ENCODE measurements at regions not wholly inside any gene's neighbourhood (a gene's known extent, or its start where the extent isn't known, plus 50 kb on each side); places are given as distances from the start of the nearest gene placed in this dataset.

DNA sequence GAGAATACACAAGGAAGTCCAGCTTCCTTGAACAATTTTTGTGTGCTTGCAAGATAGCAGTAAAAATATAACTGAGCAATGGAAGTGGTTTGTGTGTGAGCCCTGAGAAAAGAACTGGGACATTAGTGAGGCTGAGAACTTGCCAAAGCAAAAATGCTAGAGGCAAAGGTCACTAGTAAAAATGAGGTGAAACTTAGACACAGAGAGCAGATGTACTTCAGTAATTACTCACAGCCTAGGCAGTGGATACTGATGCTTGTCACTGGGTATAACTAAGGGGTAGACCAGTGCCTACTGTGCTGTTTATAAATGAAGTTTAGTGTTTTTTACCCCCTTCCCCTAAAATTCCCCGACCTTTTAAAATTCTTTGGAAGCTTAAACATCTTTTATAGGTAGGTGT, 450.1 kb downstream of the LPIN1 start:
- Mint-ChIP-seq H3K27ac (ENCODE audit: unreplicated experiment) (no peak overlapping the region), H3K36me3 (ENCODE audit: unreplicated experiment) (no peaks in the 10 kb centered on the region), H3K9me3 (ENCODE audit: unreplicated experiment) (no peaks in the 10 kb centered on the region), H3K27me3 (ENCODE audit: unreplicated experiment) (no peaks in the 10 kb centered on the region), H3K4me1 (ENCODE audit: low read depth, unreplicated experiment) (no peaks in the 10 kb centered on the region), H3K4me3 (ENCODE audit: unreplicated experiment) (no peak overlapping the region)
- TF ChIP-seq, protein P1, sequence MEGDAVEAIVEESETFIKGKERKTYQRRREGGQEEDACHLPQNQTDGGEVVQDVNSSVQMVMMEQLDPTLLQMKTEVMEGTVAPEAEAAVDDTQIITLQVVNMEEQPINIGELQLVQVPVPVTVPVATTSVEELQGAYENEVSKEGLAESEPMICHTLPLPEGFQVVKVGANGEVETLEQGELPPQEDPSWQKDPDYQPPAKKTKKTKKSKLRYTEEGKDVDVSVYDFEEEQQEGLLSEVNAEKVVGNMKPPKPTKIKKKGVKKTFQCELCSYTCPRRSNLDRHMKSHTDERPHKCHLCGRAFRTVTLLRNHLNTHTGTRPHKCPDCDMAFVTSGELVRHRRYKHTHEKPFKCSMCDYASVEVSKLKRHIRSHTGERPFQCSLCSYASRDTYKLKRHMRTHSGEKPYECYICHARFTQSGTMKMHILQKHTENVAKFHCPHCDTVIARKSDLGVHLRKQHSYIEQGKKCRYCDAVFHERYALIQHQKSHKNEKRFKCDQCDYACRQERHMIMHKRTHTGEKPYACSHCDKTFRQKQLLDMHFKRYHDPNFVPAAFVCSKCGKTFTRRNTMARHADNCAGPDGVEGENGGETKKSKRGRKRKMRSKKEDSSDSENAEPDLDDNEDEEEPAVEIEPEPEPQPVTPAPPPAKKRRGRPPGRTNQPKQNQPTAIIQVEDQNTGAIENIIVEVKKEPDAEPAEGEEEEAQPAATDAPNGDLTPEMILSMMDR (IDR thresholded peaks at IDR 0.05; ENCODE audit: partially characterized antibody, unreplicated experiment) = no peak
- no peak for DNase-seq

DNA sequence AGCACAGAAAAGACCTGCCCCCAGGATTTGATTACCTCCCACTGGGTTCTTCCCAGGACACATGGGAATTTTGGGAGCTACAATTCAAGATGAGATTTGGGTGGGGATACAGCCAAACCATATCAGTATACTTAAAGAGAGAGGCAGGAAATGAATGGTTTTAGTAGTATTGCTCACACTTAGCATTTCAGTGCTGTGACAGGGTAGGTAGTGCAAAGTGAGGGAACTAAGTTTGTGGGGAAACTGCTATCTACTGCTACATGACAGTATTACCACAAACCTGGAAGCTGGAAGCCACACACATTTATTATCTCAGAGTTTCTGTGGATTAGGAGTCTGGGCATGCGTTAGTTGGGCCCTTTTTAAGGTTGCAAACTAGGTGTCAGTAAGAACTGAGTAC, 450.7 kb downstream of the LPIN1 start:
- Mint-ChIP-seq H3K27me3 (ENCODE audit: unreplicated experiment) (no peaks in the 10 kb centered on the region), H3K4me3 (ENCODE audit: unreplicated experiment) (no peak overlapping the region)
- TF ChIP-seq, protein P1 (IDR thresholded peaks at IDR 0.05; ENCODE audit: partially characterized antibody, unreplicated experiment) = no peak

DNA sequence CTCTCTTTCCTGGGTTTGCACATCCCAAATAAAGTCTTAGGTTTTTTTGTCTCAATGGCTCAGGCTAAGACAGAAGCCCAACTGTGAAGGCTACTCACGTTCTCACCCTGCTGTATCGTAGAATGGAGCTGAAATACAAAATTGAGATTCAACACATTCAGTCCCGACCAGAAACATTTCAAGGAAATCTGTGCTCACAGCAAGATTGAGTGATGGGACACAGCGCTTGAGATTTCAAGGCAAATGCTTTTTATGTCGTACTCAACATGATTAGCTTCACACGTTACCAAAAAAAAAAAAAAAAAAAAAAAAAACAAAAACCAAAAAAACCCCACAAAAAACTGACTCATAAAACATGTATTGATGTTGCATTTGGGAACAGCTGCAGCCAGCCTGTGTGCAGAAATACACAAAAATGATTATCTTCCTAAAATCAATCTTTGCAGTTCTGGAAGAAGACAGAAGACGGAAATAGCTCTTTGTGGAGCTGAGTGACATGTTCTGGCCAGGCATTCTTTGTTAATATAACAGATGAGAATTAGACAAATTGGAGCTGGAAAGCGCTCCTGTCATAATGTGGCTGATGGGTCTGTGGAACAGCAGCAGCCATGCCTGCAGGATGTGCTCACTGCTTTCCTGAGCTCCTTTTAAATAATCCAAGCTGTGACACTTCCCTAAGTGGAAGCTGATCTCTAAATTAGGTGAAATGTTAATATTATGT, 453.2 kb downstream of the LPIN1 start:
- TF ChIP-seq, protein P1 (IDR thresholded peaks at IDR 0.05; ENCODE audit: partially characterized antibody, unreplicated experiment) = no peak
- H3K27me3 Mint-ChIP-seq (ENCODE audit: unreplicated experiment) = no peaks in the 10 kb centered on the region
- H3K4me1 Mint-ChIP-seq (ENCODE audit: low read depth, unreplicated experiment) = no peaks in the 10 kb centered on the region
- no peaks in the 10 kb centered on the region for H3K9me3 Mint-ChIP-seq (ENCODE audit: unreplicated experiment)
- H3K27ac Mint-ChIP-seq (ENCODE audit: unreplicated experiment) = no peak overlapping the region
- H3K4me3 Mint-ChIP-seq (ENCODE audit: unreplicated experiment) = no peak overlapping the region
- H3K36me3 Mint-ChIP-seq (ENCODE audit: unreplicated experiment) = no peaks in the 10 kb centered on the region
- DNase-seq = no peak

More for the DNA sequence above, 450.7 kb downstream of the LPIN1 start:
- Mint-ChIP-seq H3K36me3 (ENCODE audit: unreplicated experiment) (no peaks in the 10 kb centered on the region), H3K9me3 (ENCODE audit: unreplicated experiment) (no peaks in the 10 kb centered on the region), H3K27ac (ENCODE audit: unreplicated experiment) (no peak overlapping the region), H3K4me1 (ENCODE audit: low read depth, unreplicated experiment) (no peaks in the 10 kb centered on the region)
- no peak for DNase-seq

DNA sequence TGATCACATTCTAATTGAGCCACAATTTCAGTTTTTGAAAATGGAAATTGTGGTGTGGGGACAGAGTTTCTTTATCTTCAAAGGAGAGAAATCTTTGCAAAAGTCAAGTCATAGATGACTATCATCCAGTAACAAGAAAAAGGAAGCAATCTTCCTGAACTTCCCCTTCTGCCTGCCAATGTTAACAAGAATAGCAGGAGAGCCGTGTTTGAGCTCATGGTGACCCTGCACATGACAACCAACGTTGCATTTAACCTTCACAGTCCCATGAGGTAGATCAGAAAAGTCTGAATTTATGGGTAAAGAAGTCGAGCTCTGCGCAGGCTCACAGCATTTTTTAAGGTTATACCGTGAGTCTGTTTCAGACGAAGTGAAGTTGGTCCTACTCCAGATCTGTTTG, 454.9 kb downstream of the LPIN1 start:
- Mint-ChIP-seq H3K4me3 (ENCODE audit: unreplicated experiment) (no peak overlapping the region), H3K4me1 (ENCODE audit: low read depth, unreplicated experiment) (no peaks in the 10 kb centered on the region), H3K9me3 (ENCODE audit: unreplicated experiment) (no peaks in the 10 kb centered on the region), H3K27me3 (ENCODE audit: unreplicated experiment) (no peaks in the 10 kb centered on the region), H3K36me3 (ENCODE audit: unreplicated experiment) (no peaks in the 10 kb centered on the region), H3K27ac (ENCODE audit: unreplicated experiment) (no peak overlapping the region)
- TF ChIP-seq, protein P1 (IDR thresholded peaks at IDR 0.05; ENCODE audit: partially characterized antibody, unreplicated experiment) = no peak
- DNase-seq = no peak

DNA sequence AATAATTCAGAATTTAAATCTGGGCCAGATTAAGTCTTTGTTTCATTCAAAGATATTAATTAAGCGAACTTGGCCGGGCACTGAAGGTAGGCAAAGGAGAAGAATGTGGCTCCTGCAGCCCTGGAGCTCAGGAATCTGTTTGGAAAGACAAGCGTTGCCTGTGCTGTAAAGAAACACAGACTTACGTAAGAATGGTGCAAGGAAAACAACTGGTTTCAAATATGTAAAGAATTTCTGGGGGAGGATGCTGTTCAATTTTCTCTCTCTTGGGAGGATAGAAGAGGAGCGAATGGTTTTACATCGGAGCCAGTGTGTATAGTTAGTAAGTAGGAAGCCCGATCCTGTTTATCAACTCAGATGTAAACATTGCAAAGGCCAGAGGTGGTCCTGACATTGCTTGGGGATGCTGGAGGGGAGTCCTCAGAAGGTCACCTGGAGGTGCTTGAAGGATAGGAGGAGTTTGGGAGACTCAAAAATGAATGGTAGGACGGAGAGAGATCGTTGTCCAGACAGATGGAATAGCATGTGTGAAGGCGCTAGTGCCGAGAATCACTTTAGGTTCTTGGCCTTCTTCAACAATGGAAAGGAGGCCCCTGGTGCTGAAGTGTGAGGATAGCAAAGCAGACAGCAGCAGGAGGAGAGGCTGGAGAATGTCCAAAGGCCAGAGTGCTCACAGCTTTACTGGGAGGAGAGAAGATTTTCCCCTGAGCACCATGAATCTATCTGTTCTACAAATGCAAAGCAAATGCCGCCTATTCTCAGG, 456.1 kb downstream of the LPIN1 start:
- H3K36me3 Mint-ChIP-seq (ENCODE audit: unreplicated experiment) = no peaks in the 10 kb centered on the region
- H3K27ac Mint-ChIP-seq (ENCODE audit: unreplicated experiment) = no peak overlapping the region
- DNase-seq = no peak
- no peaks in the 10 kb centered on the region for H3K4me1 Mint-ChIP-seq (ENCODE audit: low read depth, unreplicated experiment)
- TF ChIP-seq, protein P1 (IDR thresholded peaks at IDR 0.05; ENCODE audit: partially characterized antibody, unreplicated experiment) = no peak
- H3K9me3 Mint-ChIP-seq (ENCODE audit: unreplicated experiment) = no peaks in the 10 kb centered on the region
- no peak overlapping the region for H3K4me3 Mint-ChIP-seq (ENCODE audit: unreplicated experiment)
- no peaks in the 10 kb centered on the region for H3K27me3 Mint-ChIP-seq (ENCODE audit: unreplicated experiment)
